Endodermal cell (in vitro differentiated cells): ENCODE measurements at regions not wholly inside any gene's neighbourhood (a gene's known extent, or its start where the extent isn't known, plus 50 kb on each side); places are given as distances from the start of the nearest gene placed in this dataset.

Source experiments
- DNase-seq: peaks from one replicate; pipeline ENCODE4 v3.0.0-alpha.2; 2017
- H3K27ac ChIP-seq: 2 replicates; pipeline ENCODE4 v1.5.1; 2013; ENCODE audit warnings: mild to moderate bottlenecking, low read depth, low read length, moderate library complexity
- H3K27me3 ChIP-seq: 2 replicates; pipeline ENCODE4 v1.6.1; 2013; ENCODE audit warnings: mild to moderate bottlenecking, low read length, moderate library complexity; ENCODE audit not compliant: insufficient read depth, control insufficient read depth, poor library complexity, severe bottlenecking
- H3K36me3 ChIP-seq: 2 replicates; pipeline ENCODE4 v1.7.0; 2013; ENCODE audit warnings: mild to moderate bottlenecking, low read length, moderate library complexity; ENCODE audit not compliant: control insufficient read depth, insufficient read depth
- H3K4me1 ChIP-seq: one replicate; pipeline ENCODE4 v1.7.0; 2013; ENCODE audit warnings: low read length; ENCODE audit not compliant: control insufficient read depth, insufficient read depth
- H3K4me3 ChIP-seq: 2 replicates; pipeline ENCODE4 v1.5.1; 2013; ENCODE audit warnings: mild to moderate bottlenecking, low read length, moderate library complexity
- H3K9ac ChIP-seq: 2 replicates; pipeline ENCODE4 v1.6.1; 2013; ENCODE audit warnings: mild to moderate bottlenecking, low read length, moderate library complexity; ENCODE audit not compliant: poor library complexity, severe bottlenecking; ENCODE audit errors: extremely low read depth
- H3K9me3 ChIP-seq: 2 replicates; pipeline ENCODE4 v1.6.1; 2013; ENCODE audit warnings: mild to moderate bottlenecking, low read length, moderate library complexity; ENCODE audit not compliant: control insufficient read depth
- H3K27ac Mint-ChIP-seq: 2 replicates; pipeline ENCODE4 v1.8.0; 2020; ENCODE audit warnings: mixed read lengths
- H3K27me3 Mint-ChIP-seq: 2 replicates; pipeline ENCODE4 v1.8.0; 2021; ENCODE audit warnings: mild to moderate bottlenecking, mixed read lengths; ENCODE audit not compliant: insufficient read depth
- H3K36me3 Mint-ChIP-seq: 2 replicates; pipeline ENCODE4 v1.8.0; 2020; ENCODE audit warnings: low read depth, mixed read lengths
- H3K4me1 Mint-ChIP-seq: 2 replicates; pipeline ENCODE4 v1.8.0; 2020; ENCODE audit warnings: mixed read lengths
- H3K4me3 Mint-ChIP-seq: 2 replicates; pipeline ENCODE4 v1.8.0; 2020; ENCODE audit warnings: mild to moderate bottlenecking, moderate library complexity, mixed read lengths
- H3K9me3 Mint-ChIP-seq: 2 replicates; pipeline ENCODE4 v1.8.0; 2020; ENCODE audit warnings: mild to moderate bottlenecking, mixed read lengths
- CTCF ChIP-seq: fragments of 200-600 bp; sonication (generic); conservative IDR thresholded peaks from 2 replicates; pipeline ENCODE4 v1.5.0; 2021; ENCODE audit warnings: antibody characterized with exemption, mild to moderate bottlenecking
- WGBS, 2 experiments: methylation state at CpG; one replicate each; pipeline versions ENCODE4 v1.1.5 to v1.1.7; 2013; ENCODE audit warnings: missing lambda C conversion rate in 2 of 2, mixed read lengths in 1 of 2; ENCODE audit not compliant: insufficient coverage in 1 of 2, insufficient read length in 1 of 2; 5-methylcytosine and 5-hydroxymethylcytosine counted together

DNA sequence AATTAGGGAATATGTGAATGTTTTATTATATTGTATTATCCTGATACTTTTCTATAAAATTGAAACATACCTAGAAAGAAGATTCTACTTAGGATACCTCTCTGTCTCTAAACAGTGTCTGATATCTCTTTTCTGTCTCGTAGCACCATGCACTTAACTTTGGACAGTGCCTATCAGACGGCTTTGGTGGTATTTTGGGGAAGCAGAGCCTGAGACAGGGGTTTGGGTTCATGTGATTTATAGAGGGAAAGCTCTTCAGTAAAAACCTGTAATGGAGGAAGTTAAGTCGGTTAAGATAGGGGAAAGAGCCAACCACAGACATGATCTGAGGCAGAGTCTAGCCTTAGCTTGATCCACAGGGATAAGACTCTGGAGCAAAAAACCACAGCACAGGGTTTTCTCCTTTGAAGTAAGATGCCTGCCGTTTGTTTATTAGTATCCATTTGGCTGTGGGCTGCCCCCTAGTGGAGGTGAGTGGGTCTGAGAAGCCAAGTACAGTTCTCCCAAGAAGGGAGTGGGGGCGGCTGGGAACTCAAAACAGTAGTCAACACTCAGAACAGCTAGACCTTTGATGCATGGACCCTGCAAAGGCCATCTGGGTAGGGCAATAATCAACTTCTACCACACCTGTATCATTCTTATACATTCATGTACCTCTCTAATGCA is 141.2 kb upstream of the ASTN2 start:
- 70 to 77% methylated on average over 3 to 5 of the region's 5 CpGs for WGBS, 2 experiments
- peak; percentile 85 for TF ChIP-seq CTCF

DNA sequence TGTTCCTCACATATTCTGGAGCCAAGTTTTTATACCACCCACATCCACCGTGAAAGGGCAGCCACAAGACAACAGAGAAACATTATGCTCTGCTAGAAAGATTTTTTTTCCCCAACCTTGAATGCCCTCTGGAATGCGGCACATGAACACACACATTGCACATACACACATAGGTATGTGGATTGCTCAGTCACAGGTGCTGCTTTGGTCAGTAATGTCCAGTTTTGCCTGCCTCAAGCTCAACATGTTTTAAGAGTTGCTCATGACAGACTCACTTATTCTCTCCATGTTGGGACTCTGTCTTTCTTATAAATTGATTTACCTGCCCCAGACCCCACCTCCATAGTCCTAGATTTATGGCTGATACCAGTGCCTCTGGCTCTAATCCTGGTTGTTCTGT is 138.0 kb upstream of the ASTN2 start:
- Mint-ChIP-seq H3K4me3 (no peak overlapping the region), H3K4me1 (peaks cover 26% of the 10 kb centered on the region), H3K27ac (no peak overlapping the region), H3K9me3 (no peaks in the 10 kb centered on the region), H3K36me3 (no peaks in the 10 kb centered on the region), H3K27me3 (no peaks in the 10 kb centered on the region)
- no peak for DNase-seq
- no peak overlapping the region for H3K4me3 ChIP-seq
- H3K27me3 ChIP-seq = no peaks in the 10 kb centered on the region
- H3K4me1 ChIP-seq = peaks cover 8% of the 10 kb centered on the region
- no peak overlapping the region for H3K9ac ChIP-seq
- no peaks in the 10 kb centered on the region for H3K9me3 ChIP-seq
- no peak for TF ChIP-seq CTCF
- no peak overlapping the region for H3K27ac ChIP-seq
- H3K36me3 ChIP-seq = no peaks in the 10 kb centered on the region
- 98 to 100% methylated on average over 1 to 2 of the region's 2 CpGs for WGBS, 2 experiments

More for the DNA sequence above, 141.2 kb upstream of the ASTN2 start:
- Mint-ChIP-seq H3K4me1 (no peaks in the 10 kb centered on the region), H3K4me3 (no peak overlapping the region), H3K9me3 (peaks cover 4% of the 10 kb centered on the region), H3K36me3 (no peaks in the 10 kb centered on the region), H3K27me3 (no peaks in the 10 kb centered on the region), H3K27ac (no peak overlapping the region)
- H3K9ac ChIP-seq = no peak overlapping the region
- no peaks in the 10 kb centered on the region for H3K4me1 ChIP-seq
- DNase-seq = peak; percentile 95
- H3K27me3 ChIP-seq = no peaks in the 10 kb centered on the region
- H3K36me3 ChIP-seq = no peaks in the 10 kb centered on the region
- H3K27ac ChIP-seq = no peak overlapping the region
- peaks cover 6% of the 10 kb centered on the region for H3K9me3 ChIP-seq
- no peak overlapping the region for H3K4me3 ChIP-seq

- no peaks in the 10 kb centered on the region for H3K9me3 Mint-ChIP-seq
- DNase-seq = no peak
- H3K4me3 ChIP-seq = no peak overlapping the region
- WGBS, 2 experiments = 60 to 75% methylated on average over 2 of the region's 2 CpGs
- H3K4me1 Mint-ChIP-seq = peaks cover 37% of the 10 kb centered on the region
- H3K27me3 Mint-ChIP-seq = no peaks in the 10 kb centered on the region
- H3K9me3 ChIP-seq = no peaks in the 10 kb centered on the region
- H3K36me3 Mint-ChIP-seq = no peaks in the 10 kb centered on the region
- H3K9ac ChIP-seq = no peak overlapping the region
- H3K36me3 ChIP-seq = no peaks in the 10 kb centered on the region
- H3K27ac ChIP-seq = no peak overlapping the region
- H3K4me3 Mint-ChIP-seq = no peak overlapping the region
- H3K27ac Mint-ChIP-seq = no peak overlapping the region
- H3K27me3 ChIP-seq = no peaks in the 10 kb centered on the region
- no peak for TF ChIP-seq CTCF
- H3K4me1 ChIP-seq = peaks cover 8% of the 10 kb centered on the region
These were observed 136.3 kb upstream of the ASTN2 start for GRCh38 chr9:117551171-117551570.
